Upper lobe of left lung (tissue), 4 donors: ENCODE measurements at regions not wholly inside any gene's neighbourhood (a gene's known extent, or its start where the extent isn't known, plus 50 kb on each side); places are given as distances from the start of the nearest gene placed in this dataset.

Experiments
- CTCF ChIP-seq, 6 experiments: fragments of 450-650 bp in 4 of 6; fragments of 200-600 bp in 2 of 6; sonication (generic) in 2 of 6; IDR thresholded peaks; one replicate each; pipeline ENCODE4 v1.5.1; 2016 to 2019; ENCODE audit warnings: antibody characterized with exemption in 6 of 6
- EP300 ChIP-seq, 4 donors: sonication (generic); formaldehyde crosslinking; IDR thresholded peaks; one replicate each; pipeline ENCODE4 v1.5.1; 2017; ENCODE audit warnings: antibody characterized with exemption in 4 of 4, control low read depth in 2 of 4
- POLR2A ChIP-seq, 4 donors: fragments of 450-650 bp; IDR thresholded peaks; one replicate each; pipeline ENCODE4 v1.5.1; 2016 to 2017; ENCODE audit warnings: antibody characterized with exemption in 4 of 4, mild to moderate bottlenecking in 2 of 4
- POLR2AphosphoS5 ChIP-seq, 2 donors: sonication (generic); formaldehyde crosslinking; IDR thresholded peaks; one replicate each; pipeline ENCODE4 v1.5.1; 2017; ENCODE audit warnings: antibody characterized with exemption in 2 of 2

GRCh38 chr2:23008440-23008839, 376.5 kb upstream of the KLHL29 start:
- no peak for TF ChIP-seq CTCF (IDR thresholded peaks at IDR 0.05)
- TF ChIP-seq EP300 (IDR thresholded peaks at IDR 0.05) = no peak
- no peak for TF ChIP-seq POLR2AphosphoS5 (IDR thresholded peaks at IDR 0.05)
- no peak for TF ChIP-seq POLR2A (IDR thresholded peaks at IDR 0.05)
